Testis (tissue), 2 donors: ENCODE measurements at regions not wholly inside any gene's neighbourhood (a gene's known extent, or its start where the extent isn't known, plus 50 kb on each side); places are given as distances from the start of the nearest gene placed in this dataset.

Experiments
- CTCF ChIP-seq, 3 experiments: fragments of 450-650 bp in 2 of 3; fragments of 200-600 bp in 1 of 3; sonication (generic) in 1 of 3; IDR thresholded peaks; one replicate each; pipeline ENCODE4 v1.5.1; 2016 to 2019; ENCODE audit warnings: antibody characterized with exemption in 3 of 3, mild to moderate bottlenecking in 2 of 3, moderate library complexity in 1 of 3
- POLR2A ChIP-seq: fragments of 450-650 bp; IDR thresholded peaks from one replicate; pipeline ENCODE4 v1.6.1; 2017; ENCODE audit warnings: antibody characterized with exemption, mild to moderate bottlenecking, moderate library complexity

DNA sequence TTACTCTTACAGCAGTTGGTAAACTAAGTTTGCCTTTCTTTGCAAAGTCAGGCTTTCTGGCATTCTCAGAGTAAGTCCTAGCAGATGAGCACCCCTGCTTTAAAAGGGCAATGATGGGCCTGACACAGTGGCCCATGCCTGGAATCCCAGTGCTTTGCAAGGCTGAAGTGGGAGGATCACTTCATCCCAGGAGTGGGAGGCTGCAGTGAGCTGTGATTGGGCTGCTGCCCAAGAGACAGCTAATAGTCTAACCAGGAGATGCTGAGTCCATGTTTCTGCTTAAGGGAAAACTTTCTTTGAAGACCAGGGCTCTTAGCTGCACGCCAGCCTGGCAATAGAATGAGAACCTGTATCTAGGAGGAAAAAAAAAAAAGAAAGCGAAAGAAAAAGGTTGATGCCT lies 100.2 kb upstream of the MPP7 start:
- TF ChIP-seq POLR2A (no peak), CTCF (IDR thresholded peaks at IDR 0.05) (no peak)
